Kidney (tissue), 13 donors: ENCODE measurements at regions not wholly inside any gene's neighbourhood (a gene's known extent, or its start where the extent isn't known, plus 50 kb on each side); places are given as distances from the start of the nearest gene placed in this dataset.

ENCODE experiments used
- DNase-seq, 5 donors: peaks; one replicate each; pipeline ENCODE4 v3.0.0-alpha.2; 2013 to 2020
- FAIRE-seq: peaks from 2 replicates; lab custom pipeline; 2012; peaks lifted over from hg19 to GRCh38; lab: Jason Lieb, UNC
- H3K27ac ChIP-seq, 2 donors: one replicate each; pipeline ENCODE4 v1.7.0; 2013; ENCODE audit warnings: low read depth in 2 of 2, low read length in 2 of 2, inconsistent platforms in 1 of 2
- H3K27me3 ChIP-seq: one replicate; pipeline ENCODE4 v1.7.1; 2013; ENCODE audit warnings: low read length, inconsistent platforms; ENCODE audit not compliant: control insufficient read depth, insufficient read depth
- H3K36me3 ChIP-seq, 3 donors: one replicate each; pipeline versions ENCODE4 v1.7.0 to v1.7.1; 2013; ENCODE audit warnings: low read length in 3 of 3, control low read depth in 1 of 3, inconsistent platforms in 1 of 3; ENCODE audit not compliant: insufficient read depth in 3 of 3, control insufficient read depth in 2 of 3
- H3K4me1 ChIP-seq, 3 donors: one replicate each; pipeline versions ENCODE4 v1.7.0 to v1.7.1; 2013; ENCODE audit warnings: low read length in 3 of 3, inconsistent platforms in 1 of 3, low read depth in 1 of 3; ENCODE audit not compliant: control insufficient read depth in 2 of 3, insufficient read depth in 2 of 3
- H3K4me3 ChIP-seq, 3 donors: one replicate each; pipeline versions ENCODE4 v1.7.0 to v1.8.1; 2013; ENCODE audit warnings: low read length in 3 of 3, control low read depth in 1 of 3, inconsistent platforms in 1 of 3
- H3K9ac ChIP-seq, 3 donors: one replicate each; pipeline versions ENCODE4 v1.7.0 to v1.7.1; 2013; ENCODE audit warnings: low read length in 3 of 3, control low read depth in 1 of 3, inconsistent platforms in 1 of 3
- H3K9me3 ChIP-seq, 3 donors: one replicate each; pipeline versions ENCODE4 v1.7.0 to v1.7.1; 2013; ENCODE audit warnings: low read length in 3 of 3, control low read depth in 1 of 3, inconsistent platforms in 1 of 3; ENCODE audit not compliant: control insufficient read depth in 2 of 3, insufficient read depth in 1 of 3
- CTCF ChIP-seq: IDR thresholded peaks from 3 replicates; pipeline ENCODE4 v1.5.1; 2012; ENCODE audit warnings: mild to moderate bottlenecking, moderate library complexity, borderline replicate concordance; ENCODE audit not compliant: insufficient read depth; ENCODE audit errors: extremely low read depth
- intact Hi-C: fragments of 100-400 bp; cut with DNase I; formaldehyde crosslinking; loops from one replicate; pipeline ENCODE4 v1.11.1; 2022
- donor health status: control.
- donor health status: control.
- donor health status: control.
- donor health status: control.
- donor health status: control.
- donor health status: DM: yes; HTN: yes; CAD: no.
- donor health status: Normal renal cell carcinoma (clear cell type).

- Histone ChIP-seq H3K36me3 (no peaks in the 10 kb centered on the region), H3K9ac (no peak overlapping the region), H3K27me3 (no peaks in the 10 kb centered on the region), H3K27ac (no peak overlapping the region), H3K9me3 (no peaks in the 10 kb centered on the region), H3K4me1 (no peaks in the 10 kb centered on the region), H3K4me3 (no peak overlapping the region)
- TF ChIP-seq CTCF, result no peak
- no peak for FAIRE-seq
- intact Hi-C loops, result no loop called here
- peak in 1 of 5 donors; percentile 12 for DNase-seq
Observed at GRCh38 chr7:145779140-145779539, 337.5 kb upstream of the CNTNAP2 start.

- no peaks in the 10 kb centered on the region for H3K36me3 ChIP-seq
- intact Hi-C loops, result no loop called here
- H3K9me3 ChIP-seq, result no peaks in the 10 kb centered on the region
- TF ChIP-seq CTCF, result no peak
- no peak overlapping the region for H3K9ac ChIP-seq
- DNase-seq, result no peak
- FAIRE-seq, result peak; percentile 47
- no peaks in the 10 kb centered on the region for H3K27me3 ChIP-seq
- no peak overlapping the region for H3K4me3 ChIP-seq
- no peak overlapping the region for H3K27ac ChIP-seq
- H3K4me1 ChIP-seq, result no peaks in the 10 kb centered on the region
Observed at GRCh38 chr7:145774777-145775176, 341.8 kb upstream of the CNTNAP2 start.

GRCh38 chr7:145753004-145753403 is 363.6 kb upstream of the CNTNAP2 start:
- Histone ChIP-seq H3K4me1 (no peaks in the 10 kb centered on the region), H3K36me3 (no peaks in the 10 kb centered on the region), H3K27me3 (no peaks in the 10 kb centered on the region), H3K9ac (no peak overlapping the region), H3K4me3 (no peak overlapping the region), H3K9me3 (no peaks in the 10 kb centered on the region), H3K27ac (no peak overlapping the region)
- DNase-seq (no peak), FAIRE-seq (no peak)
- intact Hi-C loops, result no loop called here
- no peak for TF ChIP-seq CTCF

GRCh38 chr7:145737617-145738016 is 379.0 kb upstream of the CNTNAP2 start:
- DNase-seq (no peak), FAIRE-seq (no peak)
- H3K27me3 ChIP-seq, result no peaks in the 10 kb centered on the region
- no peak overlapping the region for H3K4me3 ChIP-seq
- H3K9ac ChIP-seq, result no peak overlapping the region
- H3K4me1 ChIP-seq, result no peaks in the 10 kb centered on the region
- no peaks in the 10 kb centered on the region for H3K36me3 ChIP-seq
- no peaks in the 10 kb centered on the region for H3K9me3 ChIP-seq
- no peak for TF ChIP-seq CTCF
- no peak overlapping the region for H3K27ac ChIP-seq
- intact Hi-C loops, result no loop called here
